Lower lobe of right lung (tissue), 2 donors: ENCODE measurements at regions not wholly inside any gene's neighbourhood (a gene's known extent, or its start where the extent isn't known, plus 50 kb on each side); places are given as distances from the start of the nearest gene placed in this dataset.

ENCODE experiments used
- ATAC-seq, 2 donors: fragments of 200-7000 bp; cut with Tn5 transposase; one replicate each; pipeline ENCODE4 v1.9.1; 2020 to 2022; ENCODE audit warnings: mild to moderate bottlenecking in 2 of 2, moderate library complexity in 2 of 2
- DNase-seq: peaks from one replicate; pipeline ENCODE4 v3.0.0-alpha.2; 2020
- H3K27ac ChIP-seq: fragments of 200-600 bp; one replicate; pipeline ENCODE4 v1.8.0; 2022
- H3K27me3 ChIP-seq: fragments of 200-600 bp; one replicate; pipeline ENCODE4 v1.8.0; 2022; ENCODE audit warnings: low read depth
- H3K36me3 ChIP-seq: fragments of 200-600 bp; one replicate; pipeline ENCODE4 v1.8.0; 2022; ENCODE audit warnings: mild to moderate bottlenecking
- H3K4me1 ChIP-seq: fragments of 200-600 bp; one replicate; pipeline ENCODE4 v1.8.0; 2022
- H3K4me3 ChIP-seq: fragments of 200-600 bp; one replicate; pipeline ENCODE4 v1.8.0; 2022; ENCODE audit warnings: mild to moderate bottlenecking
- H3K9me3 ChIP-seq: fragments of 200-600 bp; one replicate; pipeline ENCODE4 v1.8.0; 2022
- intact Hi-C: fragments of 100-400 bp; cut with DNase I; formaldehyde crosslinking; loops from one replicate; pipeline ENCODE4 v1.11.0; 2022
- TF ChIP-seq, protein P1 (sequence below): fragments of 200-600 bp; IDR thresholded peaks from one replicate; pipeline ENCODE4 v1.8.0; 2022; ENCODE audit warnings: antibody characterized with exemption, mild to moderate bottlenecking
- donor health status: DM: no; HTN: yes; CAD: no; lungs with severe emphysema.

DNA sequence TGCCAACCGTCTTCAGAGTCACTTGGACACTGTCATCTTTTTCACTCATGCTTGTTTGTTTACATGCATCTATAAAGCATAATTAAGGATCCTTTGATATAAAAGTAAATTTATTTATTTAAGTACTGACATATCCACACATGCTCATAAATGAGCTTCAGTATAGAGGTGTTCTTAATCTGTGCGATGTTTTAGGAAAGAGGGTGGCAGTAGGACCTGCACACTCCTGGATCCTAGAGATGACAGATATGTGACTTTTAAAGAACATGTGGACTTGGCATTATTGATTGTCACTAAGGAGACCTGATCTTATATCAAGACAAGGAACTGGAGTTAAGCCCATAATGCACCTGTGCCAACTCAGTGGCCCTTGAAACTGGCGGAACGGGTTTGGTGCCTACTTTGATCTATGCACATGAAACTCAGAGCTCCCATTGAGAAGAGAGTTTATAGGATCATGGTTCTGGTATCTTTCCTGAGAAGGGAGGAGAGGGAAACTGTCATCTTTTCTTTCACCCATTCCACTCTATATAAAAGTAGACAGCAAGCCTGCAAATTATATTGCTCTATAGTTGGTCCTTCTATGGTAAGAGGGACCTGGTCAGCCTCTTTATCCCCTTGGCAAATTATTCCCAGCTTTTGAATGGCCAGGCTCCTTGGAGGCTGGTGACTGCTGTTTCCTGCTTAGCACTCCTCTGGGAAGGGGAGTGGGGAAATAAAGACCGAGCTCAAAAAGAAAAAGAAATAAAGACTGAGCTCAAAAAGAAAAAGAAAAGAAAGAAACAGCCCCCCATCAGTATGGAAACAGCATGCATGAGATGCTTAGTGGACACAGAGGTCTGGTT is 57.8 kb upstream of the LIFR start:
- Histone ChIP-seq H3K9me3 (peaks cover 8% of the 10 kb centered on the region), H3K27me3 (no peaks in the 10 kb centered on the region), H3K4me3 (no peak overlapping the region), H3K4me1 (peaks cover 22% of the 10 kb centered on the region), H3K36me3 (no peaks in the 10 kb centered on the region), H3K27ac (no peak overlapping the region)
- TF ChIP-seq, protein P1, sequence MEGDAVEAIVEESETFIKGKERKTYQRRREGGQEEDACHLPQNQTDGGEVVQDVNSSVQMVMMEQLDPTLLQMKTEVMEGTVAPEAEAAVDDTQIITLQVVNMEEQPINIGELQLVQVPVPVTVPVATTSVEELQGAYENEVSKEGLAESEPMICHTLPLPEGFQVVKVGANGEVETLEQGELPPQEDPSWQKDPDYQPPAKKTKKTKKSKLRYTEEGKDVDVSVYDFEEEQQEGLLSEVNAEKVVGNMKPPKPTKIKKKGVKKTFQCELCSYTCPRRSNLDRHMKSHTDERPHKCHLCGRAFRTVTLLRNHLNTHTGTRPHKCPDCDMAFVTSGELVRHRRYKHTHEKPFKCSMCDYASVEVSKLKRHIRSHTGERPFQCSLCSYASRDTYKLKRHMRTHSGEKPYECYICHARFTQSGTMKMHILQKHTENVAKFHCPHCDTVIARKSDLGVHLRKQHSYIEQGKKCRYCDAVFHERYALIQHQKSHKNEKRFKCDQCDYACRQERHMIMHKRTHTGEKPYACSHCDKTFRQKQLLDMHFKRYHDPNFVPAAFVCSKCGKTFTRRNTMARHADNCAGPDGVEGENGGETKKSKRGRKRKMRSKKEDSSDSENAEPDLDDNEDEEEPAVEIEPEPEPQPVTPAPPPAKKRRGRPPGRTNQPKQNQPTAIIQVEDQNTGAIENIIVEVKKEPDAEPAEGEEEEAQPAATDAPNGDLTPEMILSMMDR = no peak
- DNase-seq (peak; percentile 70), ATAC-seq (peak; percentile 75 to 88)
- intact Hi-C loops = no loop called here

DNA sequence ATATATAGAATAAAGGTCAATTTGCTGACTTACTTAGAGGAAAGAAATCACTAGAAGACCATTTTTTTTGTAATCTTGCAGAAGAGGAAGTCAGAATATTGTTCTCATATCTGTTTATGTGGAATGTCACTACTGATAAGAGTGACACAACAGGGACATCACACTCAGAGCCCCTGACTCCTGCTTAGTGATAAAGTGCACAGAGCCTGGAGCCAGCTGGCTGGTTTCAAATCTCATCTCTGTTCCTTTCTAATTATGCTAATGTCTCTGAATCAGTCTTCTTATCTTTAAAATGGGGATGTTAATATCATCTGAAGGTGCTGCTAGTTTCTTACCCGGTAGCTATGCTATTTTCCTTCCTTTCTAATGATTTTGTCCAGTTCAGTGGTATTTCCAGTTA is 58.6 kb upstream of the LIFR start:
- ATAC-seq = no peak
- H3K27ac ChIP-seq = no peak overlapping the region
- peaks cover 8% of the 10 kb centered on the region for H3K9me3 ChIP-seq
- H3K27me3 ChIP-seq = no peaks in the 10 kb centered on the region
- H3K4me3 ChIP-seq = no peak overlapping the region
- peaks cover 22% of the 10 kb centered on the region for H3K4me1 ChIP-seq
- TF ChIP-seq, protein P1 = no peak
- H3K36me3 ChIP-seq = no peaks in the 10 kb centered on the region
- DNase-seq = no peak
- intact Hi-C loops = no loop called here

DNA sequence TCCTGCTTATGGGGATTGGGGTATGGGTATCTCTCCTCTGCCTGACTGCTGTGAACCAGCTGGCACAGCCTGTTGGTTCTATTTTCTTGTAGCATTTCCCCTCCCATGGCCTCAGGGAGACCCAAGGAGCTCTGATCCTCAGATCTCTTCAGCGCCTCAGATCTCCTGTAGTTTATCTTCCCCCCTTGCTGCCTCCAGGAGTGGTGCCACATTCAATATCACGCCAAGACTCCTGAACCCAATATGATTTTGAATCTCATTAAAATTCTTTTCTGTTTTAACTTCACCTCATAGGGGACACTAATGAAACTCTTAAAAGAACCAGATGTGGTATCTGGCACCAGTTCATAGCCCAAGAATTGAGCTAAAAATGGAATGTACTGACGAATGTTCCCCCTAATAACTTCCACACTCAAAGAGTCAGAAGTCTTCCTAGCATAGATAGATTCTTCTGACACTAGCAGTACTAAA is 59.6 kb upstream of the LIFR start:
- Histone ChIP-seq H3K27me3 (no peaks in the 10 kb centered on the region), H3K36me3 (no peaks in the 10 kb centered on the region), H3K4me1 (peaks cover 22% of the 10 kb centered on the region), H3K4me3 (no peak overlapping the region), H3K9me3 (peaks cover 8% of the 10 kb centered on the region), H3K27ac (no peak overlapping the region)
- intact Hi-C loops = no loop called here
- DNase-seq (no peak), ATAC-seq (no peak)
- TF ChIP-seq, protein P1 = no peak

DNA sequence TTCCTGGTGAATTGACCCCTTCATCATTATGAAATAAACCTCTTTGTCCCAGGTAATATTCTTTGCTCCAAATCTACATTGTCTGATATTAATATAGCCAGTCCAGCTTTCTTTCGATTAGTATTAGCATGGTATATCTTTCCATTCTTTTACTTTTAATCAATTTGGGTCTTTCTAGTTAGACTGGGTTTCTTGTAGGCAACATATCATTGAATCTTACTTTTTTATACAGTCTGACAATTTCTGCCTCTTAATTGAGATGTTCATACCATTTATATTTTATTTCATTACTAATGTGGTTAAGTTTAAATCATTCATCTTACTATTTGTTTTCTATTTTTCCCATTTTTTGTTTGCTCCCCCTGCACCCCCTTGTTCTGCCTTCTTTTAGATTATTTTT is 61.7 kb upstream of the LIFR start:
- Histone ChIP-seq H3K4me3 (no peak overlapping the region), H3K9me3 (peaks cover 8% of the 10 kb centered on the region), H3K27me3 (no peaks in the 10 kb centered on the region), H3K4me1 (peaks cover 22% of the 10 kb centered on the region), H3K27ac (no peak overlapping the region), H3K36me3 (no peaks in the 10 kb centered on the region)
- TF ChIP-seq, protein P1 = no peak
- ATAC-seq = no peak
- intact Hi-C loops = no loop called here
- no peak for DNase-seq

DNA sequence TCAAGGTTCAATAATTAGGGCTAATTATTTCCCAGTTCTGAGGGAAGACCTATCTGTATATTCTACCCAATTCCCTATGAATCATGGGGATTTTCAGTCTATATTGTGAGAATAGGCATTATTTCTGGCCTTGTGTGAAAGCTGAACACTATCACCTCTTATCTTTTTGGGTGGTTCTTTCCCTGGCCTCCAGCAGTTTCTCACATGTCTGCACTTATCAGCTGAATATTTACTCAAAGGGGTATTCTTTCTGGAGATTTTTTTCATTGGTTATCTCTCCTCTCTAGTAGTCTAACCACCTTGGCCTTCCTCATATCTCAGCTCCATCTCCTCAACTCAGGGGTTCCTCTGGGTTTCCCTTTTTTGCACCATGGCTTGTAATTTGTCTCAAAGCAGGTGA is 64.9 kb upstream of the LIFR start:
- Histone ChIP-seq H3K27ac (no peak overlapping the region), H3K4me3 (no peak overlapping the region), H3K27me3 (no peaks in the 10 kb centered on the region), H3K36me3 (no peaks in the 10 kb centered on the region), H3K9me3 (peaks cover 8% of the 10 kb centered on the region), H3K4me1 (no peaks in the 10 kb centered on the region)
- ATAC-seq (no peak), DNase-seq (no peak)
- TF ChIP-seq, protein P1 = no peak
- intact Hi-C loops = no loop called here
